ENCODE measurements at regions not wholly inside any gene's neighbourhood (a gene's known extent, or its start where the extent isn't known, plus 50 kb on each side); places are given as distances from the start of the nearest gene placed in this dataset.

- peak; percentile 99 for DNase-seq
These were observed 279.4 kb upstream of the ELAC2 start for GRCh38 chr17:13297183-13297582.

GRCh38 chr17:13293421-13293820 is 275.6 kb upstream of the ELAC2 start:
- DNase-seq: no peak

GRCh38 chr17:13292291-13292690 is 274.5 kb upstream of the ELAC2 start:
- no peak for DNase-seq

GRCh38 chr17:13288248-13288647 is 270.4 kb upstream of the ELAC2 start:
- no peak for DNase-seq

- DNase-seq: no peak
These were observed 269.4 kb upstream of the ELAC2 start for GRCh38 chr17:13287226-13287625.

GRCh38 chr17:13283606-13284005 is 265.8 kb upstream of the ELAC2 start:
- DNase-seq: no peak

GRCh38 chr17:13281626-13282025 is 263.8 kb upstream of the ELAC2 start:
- DNase-seq: no peak

GRCh38 chr17:13273806-13274205 is 256.0 kb upstream of the ELAC2 start:
- no peak for DNase-seq

- no peak for DNase-seq
These were observed 254.5 kb upstream of the ELAC2 start for GRCh38 chr17:13272296-13272695.

GRCh38 chr17:13268791-13269595 is 251.2 kb upstream of the ELAC2 start:
- no peak for DNase-seq

- no peak for DNase-seq
These were observed 248.8 kb upstream of the ELAC2 start for GRCh38 chr17:13266606-13267005.

GRCh38 chr17:13265311-13265710 is 247.5 kb upstream of the ELAC2 start:
- no peak for DNase-seq

GRCh38 chr17:13263746-13264145 is 245.9 kb upstream of the ELAC2 start:
- no peak for DNase-seq

- DNase-seq: peak in 1 of 2 experiments; percentile 8
These were observed 238.7 kb upstream of the ELAC2 start for GRCh38 chr17:13256545-13256944.

- DNase-seq: no peak
These were observed 236.0 kb upstream of the ELAC2 start for GRCh38 chr17:13253733-13254410.

- no peak for DNase-seq
These were observed 226.7 kb upstream of the ELAC2 start for GRCh38 chr17:13244513-13244912.

- DNase-seq: no peak
These were observed 225.8 kb upstream of the ELAC2 start for GRCh38 chr17:13243585-13243984.

GRCh38 chr17:13240851-13241250 is 223.0 kb upstream of the ELAC2 start:
- DNase-seq: no peak

- DNase-seq: no peak
These were observed 212.8 kb upstream of the ELAC2 start for GRCh38 chr17:13230350-13231264.

GRCh38 chr17:13228225-13228624 is 210.4 kb upstream of the ELAC2 start:
- DNase-seq: peak; percentile 36 to 73

GRCh38 chr17:13222975-13223374 is 205.1 kb upstream of the ELAC2 start:
- DNase-seq: peak; percentile 90 to 93

GRCh38 chr17:13212860-13213259 is 195.0 kb upstream of the ELAC2 start:
- peak; percentile 87 to 92 for DNase-seq

- no peak for DNase-seq
These were observed 191.3 kb upstream of the ELAC2 start for GRCh38 chr17:13209081-13209480.
